Right kidney (tissue), 1 donor: ENCODE measurements at regions not wholly inside any gene's neighbourhood (a gene's known extent, or its start where the extent isn't known, plus 50 kb on each side); places are given as distances from the start of the nearest gene placed in this dataset.

Experiments
- DNase-seq: peaks from one replicate; pipeline ENCODE4 v3.0.0-alpha.2; 2016

GRCh38 chr4:58935332-58935731, 1825.1 kb upstream of the IGFBP7 start:
- no peak for DNase-seq

DNA sequence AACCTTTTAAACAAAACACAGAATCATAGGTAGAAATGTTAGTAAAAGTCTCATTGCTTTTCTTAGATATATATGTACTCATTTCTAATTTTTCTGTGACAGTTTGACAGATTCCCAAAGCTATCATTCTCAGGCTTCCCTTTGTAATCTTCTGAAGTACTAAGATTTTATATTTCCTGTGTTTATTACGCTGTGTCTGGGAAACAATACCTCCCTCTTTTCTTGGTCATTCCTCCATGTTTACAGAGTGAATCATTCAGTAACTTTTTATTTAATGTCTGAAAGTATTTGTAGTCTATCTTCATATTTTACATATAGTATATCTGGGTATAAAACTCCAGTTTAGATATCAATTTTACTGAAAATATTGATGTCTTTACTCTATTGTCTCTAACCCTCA, 1826.3 kb upstream of the IGFBP7 start:
- no peak for DNase-seq

GRCh38 chr4:58940167-58940566, 1830.0 kb upstream of the IGFBP7 start:
- DNase-seq: no peak

DNA sequence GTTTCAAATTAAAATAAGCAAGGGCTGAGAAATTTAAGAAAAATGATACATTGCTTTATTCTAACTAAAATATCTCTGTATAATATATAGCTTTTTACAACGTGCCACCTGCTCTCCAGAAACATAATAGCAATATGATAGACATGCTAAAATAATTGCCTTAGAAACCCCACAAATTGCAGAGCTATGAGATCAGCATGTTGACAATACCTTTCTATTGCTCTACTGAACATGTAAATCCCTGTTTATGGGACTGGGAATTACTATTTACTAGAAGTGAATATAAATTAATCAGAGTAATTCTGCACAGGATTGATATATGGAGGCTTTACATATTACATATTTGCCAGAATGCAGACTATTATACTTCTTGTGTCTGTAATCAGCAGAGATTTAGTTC, 1831.1 kb upstream of the IGFBP7 start:
- no peak for DNase-seq

DNA sequence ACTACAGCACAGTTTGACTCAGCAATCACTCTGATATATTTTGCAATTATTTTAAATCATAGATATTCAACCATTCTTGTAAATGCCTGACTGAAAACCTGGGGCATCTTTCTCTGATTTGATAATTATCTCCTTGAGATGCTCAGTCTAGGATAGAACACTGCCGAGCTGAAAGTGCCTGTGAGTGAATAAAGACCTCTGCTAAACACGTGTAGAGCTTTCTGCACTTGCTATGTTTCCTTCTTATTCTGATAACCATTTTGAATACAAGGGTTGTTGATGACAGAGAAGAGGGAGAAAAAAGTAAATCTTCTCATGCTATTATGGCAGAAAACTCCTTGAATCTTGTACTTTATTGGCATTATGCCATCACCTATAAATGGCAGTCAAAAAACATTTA, 1843.4 kb upstream of the IGFBP7 start:
- DNase-seq: no peak

GRCh38 chr4:58957711-58958110, 1847.5 kb upstream of the IGFBP7 start:
- DNase-seq: no peak

DNA sequence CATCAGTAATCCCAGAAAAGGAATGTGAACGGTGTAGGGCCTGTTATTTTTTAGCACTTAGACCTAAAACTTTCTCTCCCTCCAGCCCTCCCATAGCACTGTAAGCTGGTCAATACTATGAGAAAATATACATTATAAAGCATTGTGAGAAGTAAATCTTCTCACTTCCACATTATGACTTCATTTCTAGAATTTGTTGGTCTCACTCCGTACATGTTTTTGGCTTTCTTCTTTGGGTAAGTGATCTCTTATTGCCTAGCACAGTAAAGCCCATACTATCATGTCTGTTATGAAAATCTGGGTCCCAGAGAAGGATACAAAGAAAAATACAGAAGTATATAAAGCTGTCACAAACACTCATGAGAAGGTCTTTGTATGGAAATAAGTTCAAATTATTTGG, 1851.1 kb upstream of the IGFBP7 start:
- no peak for DNase-seq

GRCh38 chr4:58961925-58962324, 1851.7 kb upstream of the IGFBP7 start:
- no peak for DNase-seq

DNA sequence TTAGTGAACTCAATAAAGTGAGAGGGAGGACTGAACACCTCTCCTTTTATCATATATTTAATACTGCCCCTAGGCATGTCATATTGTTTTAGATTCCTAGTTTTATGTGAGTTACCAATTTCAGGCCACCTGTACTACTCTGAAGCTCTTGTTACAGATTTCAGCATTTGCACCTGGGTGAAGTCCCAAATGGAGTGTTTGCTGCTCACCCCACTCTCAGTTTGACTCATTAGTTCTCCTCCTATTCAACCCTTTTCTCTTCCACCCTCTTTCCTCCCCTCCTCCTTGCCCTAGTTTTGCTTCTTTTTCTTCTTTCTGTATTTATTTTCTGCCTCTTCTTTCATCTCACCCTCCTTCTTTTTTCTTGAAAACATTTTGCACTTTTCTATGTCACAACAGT, 1852.2 kb upstream of the IGFBP7 start:
- DNase-seq: no peak

- no peak for DNase-seq
These were observed 1871.6 kb upstream of the IGFBP7 start for GRCh38 chr4:58981828-58982227.

DNA sequence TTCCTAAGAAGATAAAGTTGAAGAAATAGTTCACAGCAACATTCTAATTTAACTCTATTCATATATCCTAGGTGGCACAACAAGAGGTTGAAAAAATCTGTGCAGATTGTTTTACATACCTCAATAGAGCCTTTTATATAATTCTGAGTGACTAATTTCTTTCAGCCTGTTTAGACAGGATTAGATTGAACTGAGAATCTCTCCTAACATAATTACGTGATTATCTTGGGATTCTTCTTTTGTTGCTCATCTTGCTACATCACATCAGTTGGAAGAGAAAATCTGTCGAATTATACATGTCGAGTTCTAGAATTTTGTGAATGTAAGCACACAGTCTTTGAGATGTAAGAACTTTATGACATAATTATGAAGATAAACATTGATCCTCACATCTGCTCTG, 1873.7 kb upstream of the IGFBP7 start:
- DNase-seq: no peak

DNA sequence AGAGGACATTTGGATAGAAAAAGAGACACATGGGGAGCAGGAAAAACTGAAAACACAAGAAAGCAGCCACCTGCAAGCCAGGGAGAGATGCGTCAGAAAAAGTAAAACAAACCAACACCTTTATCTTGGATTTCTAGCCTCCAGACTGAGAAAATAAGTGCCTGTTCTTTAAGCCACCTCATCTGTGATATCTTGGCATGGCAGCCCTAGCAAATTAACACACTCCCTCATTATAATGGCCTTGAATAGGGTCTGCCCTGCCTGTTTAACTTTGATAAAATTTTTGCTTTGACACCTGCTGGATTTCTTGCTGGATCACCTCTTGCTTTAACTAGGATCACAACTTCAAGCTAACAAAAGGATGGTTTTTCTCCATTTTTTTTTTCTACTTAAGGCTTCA, 1892.0 kb upstream of the IGFBP7 start:
- no peak for DNase-seq

- DNase-seq: no peak
These were observed 1914.1 kb upstream of the IGFBP7 start for GRCh38 chr4:59024257-59024656.

DNA sequence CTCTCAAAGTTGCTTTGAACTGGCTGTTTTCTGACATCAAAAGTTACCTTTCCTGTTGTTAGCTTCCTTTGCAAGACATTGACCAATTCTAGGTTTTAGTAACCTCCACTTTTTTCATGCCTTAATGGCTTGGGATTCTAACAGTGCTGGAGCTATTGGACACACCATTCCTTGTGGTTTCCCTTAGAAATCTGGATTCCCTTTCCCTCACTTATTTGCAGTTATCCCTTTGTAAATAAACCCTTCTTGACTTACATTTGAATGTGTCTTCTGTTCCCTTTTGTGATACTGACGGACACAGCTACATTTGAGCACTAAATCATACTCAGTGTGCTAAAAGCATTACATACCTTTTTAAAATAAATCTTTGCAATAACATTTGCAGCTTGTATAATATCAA, 1927.6 kb upstream of the IGFBP7 start:
- DNase-seq: no peak

- no peak for DNase-seq
These were observed 1928.9 kb upstream of the IGFBP7 start for GRCh38 chr4:59039046-59039445.

- no peak for DNase-seq
These were observed 1934.2 kb upstream of the IGFBP7 start for GRCh38 chr4:59044286-59044900.

DNA sequence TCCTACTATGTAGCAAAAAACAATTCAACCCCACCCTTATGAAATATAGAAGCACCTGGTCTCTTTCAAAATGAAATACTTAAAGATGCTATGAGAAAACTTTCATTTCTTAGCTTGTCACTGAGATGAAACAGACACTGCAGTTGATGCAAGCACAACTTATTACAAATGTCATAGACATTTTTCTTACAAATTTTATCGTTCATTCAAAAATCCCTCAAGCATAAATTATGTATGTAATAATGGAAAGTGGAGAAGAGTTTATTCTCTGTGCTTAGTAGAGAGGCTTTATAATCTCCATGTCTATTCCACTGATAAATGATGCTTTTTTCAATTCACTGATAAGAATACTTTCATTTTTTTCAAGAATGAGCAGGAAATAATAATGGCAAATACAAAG, 1943.9 kb upstream of the IGFBP7 start:
- no peak for DNase-seq

DNA sequence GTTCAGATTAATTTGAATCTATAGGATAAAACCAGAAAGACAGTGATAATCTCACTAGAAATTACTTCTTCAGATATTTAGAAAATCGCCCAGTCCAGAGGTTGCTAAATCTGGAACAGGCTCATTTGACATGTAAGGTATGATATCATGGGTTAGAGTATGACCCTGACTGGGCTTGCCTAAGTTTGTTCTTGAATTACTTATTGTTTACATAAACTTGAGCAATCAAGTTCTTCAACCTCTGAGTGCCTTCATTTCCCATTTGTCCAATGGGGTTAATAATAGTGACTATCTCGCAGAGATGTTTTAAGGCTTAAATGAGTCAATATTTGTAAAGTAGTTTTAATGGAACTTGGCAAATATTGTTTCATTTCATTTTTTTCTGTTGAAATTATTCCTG, 1947.6 kb upstream of the IGFBP7 start:
- DNase-seq: no peak

DNA sequence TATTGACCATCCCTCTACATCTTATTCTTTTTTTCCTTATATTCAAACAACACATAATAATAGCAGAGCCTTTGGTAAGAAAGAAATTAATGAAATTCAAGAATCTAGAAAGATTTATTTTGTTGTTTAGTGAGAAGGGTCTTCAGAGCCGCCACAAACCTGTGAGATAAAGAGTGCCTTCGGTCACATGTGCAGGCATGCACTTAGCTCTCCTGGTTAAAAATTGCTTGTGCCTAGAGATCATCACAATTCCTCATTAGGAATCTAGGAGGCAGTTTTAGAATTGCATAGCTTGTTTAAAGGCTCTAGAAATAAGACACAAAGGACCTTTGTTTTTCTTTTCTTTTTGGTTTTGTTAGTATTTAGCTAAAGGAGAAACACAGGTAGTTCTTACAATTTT, 1948.4 kb upstream of the IGFBP7 start:
- no peak for DNase-seq

DNA sequence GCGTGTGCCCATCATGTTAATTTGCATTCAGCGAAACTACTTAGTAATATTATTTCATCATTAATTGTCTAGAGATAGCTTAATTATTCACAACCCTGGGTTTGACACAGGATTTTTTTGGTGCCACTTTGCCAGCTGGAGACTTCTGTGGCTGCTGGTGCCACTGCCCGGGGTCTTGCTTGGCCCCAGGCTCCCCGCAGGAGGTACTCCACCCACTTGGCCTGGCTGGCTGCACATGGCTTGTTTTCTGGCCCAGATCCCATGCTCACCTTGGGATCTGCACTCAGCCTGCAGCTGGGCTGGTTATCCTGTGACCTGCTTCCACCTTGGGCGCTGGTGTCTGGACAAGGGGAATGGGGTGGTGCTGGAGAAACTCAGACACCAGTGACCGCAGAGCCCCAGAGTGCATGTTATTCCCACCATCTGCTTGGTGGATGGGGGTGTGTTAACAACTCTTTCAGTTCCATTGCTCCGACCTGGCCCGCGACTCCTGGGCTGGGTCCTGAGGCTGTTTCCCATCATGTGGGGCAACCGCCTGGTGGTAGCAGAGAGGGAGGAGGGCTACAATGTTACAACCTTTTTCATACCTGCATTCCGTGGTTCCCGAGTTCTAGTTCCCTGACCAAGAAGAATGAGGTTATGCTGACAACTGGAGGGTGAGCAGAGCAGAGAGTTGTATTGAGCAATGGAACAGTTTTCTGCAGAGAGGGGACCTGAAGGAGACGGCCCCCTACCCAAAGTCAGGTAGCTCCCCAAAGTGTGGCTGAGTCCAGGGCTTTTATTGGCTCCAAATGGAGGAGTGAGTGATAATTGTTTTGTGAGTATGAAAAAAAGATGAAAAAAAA, 1950.0 kb upstream of the IGFBP7 start:
- DNase-seq: no peak

- no peak for DNase-seq
These were observed 1950.7 kb upstream of the IGFBP7 start for GRCh38 chr4:59060895-59061294.

DNA sequence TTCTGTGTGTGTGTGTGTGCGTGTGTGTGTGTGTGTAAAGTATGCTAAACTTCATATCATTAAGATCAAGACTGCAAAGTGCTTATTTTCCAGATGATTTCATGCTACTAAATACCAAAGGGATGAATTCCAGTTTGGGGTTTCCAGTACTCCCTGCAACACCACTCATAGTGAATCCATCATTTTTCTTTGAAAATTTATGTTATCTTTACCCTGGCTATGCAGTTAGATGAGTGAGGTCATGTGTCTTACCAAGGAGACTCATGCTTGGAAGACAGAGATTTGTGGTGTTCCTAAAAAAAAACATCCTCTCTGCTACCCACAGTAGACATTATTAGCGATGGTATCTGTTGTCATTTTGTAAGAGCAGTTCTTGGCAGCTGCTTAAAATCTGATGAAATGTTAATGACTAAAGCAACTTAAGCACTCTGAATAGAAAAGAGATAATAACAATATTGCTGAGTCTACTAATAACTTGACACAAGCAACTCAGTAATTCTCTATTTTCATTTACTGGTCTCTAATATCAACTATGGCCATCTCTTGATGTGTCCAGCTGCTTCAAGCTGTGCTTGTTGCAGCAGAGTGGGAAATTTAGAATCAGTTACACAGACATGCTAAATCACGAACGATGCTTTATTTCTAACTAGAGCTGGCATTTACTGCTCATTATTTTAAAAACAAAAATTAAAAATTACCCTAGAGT, 1953.0 kb upstream of the IGFBP7 start:
- DNase-seq: no peak

GRCh38 chr4:59068722-59069418, 1958.7 kb upstream of the IGFBP7 start:
- no peak for DNase-seq
